NCI-H2227 (cell line): ENCODE measurements at regions not wholly inside any gene's neighbourhood (a gene's known extent, or its start where the extent isn't known, plus 50 kb on each side); places are given as distances from the start of the nearest gene placed in this dataset.

Experiments used
- DNase-seq: peaks from one replicate; lab custom pipeline; 2025; ENCODE audit not compliant: unreplicated experiment; lab: John Stamatoyannopoulos, UW

- DNase-seq = no peak
Measured at GRCh38 chr2:3000968-3001367, 376.6 kb downstream of the EIPR1 start.

DNA sequence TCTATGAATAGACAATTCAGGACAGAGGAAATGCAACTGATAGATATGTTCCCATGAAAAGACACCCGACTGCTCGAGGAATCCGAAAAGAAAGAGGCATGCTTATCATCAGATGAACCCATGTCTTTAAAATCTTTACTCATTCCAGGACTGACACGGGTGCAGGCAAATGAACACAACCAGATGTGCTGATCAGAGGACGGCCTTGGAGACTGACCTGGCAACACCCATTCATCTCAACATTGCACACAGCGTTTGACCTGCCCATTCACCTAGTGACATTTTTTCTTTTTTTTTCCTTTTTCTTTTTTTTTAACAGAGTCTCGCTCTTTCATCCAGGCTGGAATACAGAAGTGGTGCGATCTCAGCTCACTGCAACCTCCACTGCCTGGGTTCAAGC lies 377.5 kb downstream of the EIPR1 start:
- no peak for DNase-seq

- no peak for DNase-seq
Measured at GRCh38 chr2:2998971-2999370, 378.6 kb downstream of the EIPR1 start.

GRCh38 chr2:2993172-2993692 lies 384.4 kb downstream of the EIPR1 start:
- DNase-seq = no peak

- no peak for DNase-seq
Measured at GRCh38 chr2:2992634-2993033, 385.0 kb downstream of the EIPR1 start.

DNA sequence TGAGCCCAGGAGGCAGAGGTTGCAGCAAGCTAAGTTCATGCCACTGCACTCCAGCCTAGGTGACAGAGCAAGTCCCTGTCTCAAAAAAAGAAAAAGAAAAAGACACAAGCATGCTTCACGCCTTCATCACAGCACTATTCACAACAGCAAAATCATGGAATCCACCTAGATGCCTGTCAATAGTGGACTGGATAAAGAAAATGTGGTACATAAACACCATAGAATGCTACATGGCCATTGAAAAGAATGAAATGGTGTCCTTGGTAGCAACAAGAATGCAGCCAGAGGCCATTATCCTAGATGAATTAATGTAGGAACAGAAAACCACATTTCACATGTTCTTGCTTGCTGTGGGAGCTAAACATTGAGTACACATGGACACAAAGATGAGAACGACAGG lies 392.6 kb downstream of the EIPR1 start:
- DNase-seq = no peak

- no peak for DNase-seq
Measured at GRCh38 chr2:2981000-2981399, 396.6 kb downstream of the EIPR1 start.

DNA sequence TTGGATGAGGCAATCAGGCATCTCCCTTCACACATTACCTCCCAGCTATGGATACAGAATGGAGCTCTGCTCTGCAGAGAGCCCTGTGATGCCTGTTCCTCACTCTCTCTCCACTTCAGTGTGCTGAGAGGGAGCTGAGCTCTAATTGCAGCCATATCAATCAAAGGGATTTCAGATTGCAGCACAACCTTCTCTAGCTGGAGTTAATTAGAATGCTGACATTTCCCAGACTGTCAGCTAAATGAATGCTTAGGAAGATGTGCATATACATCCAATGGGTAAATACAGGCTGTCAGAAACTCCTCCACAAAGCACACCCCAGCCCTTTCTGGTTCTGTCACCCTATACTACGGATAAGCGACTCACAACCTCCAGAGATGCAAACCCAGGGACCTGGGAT lies 402.6 kb downstream of the EIPR1 start:
- DNase-seq = peak; percentile 35

GRCh38 chr2:2960441-2961133 lies 417.0 kb downstream of the EIPR1 start:
- peak; percentile 8 for DNase-seq

GRCh38 chr2:2950403-2950952 lies 427.1 kb downstream of the EIPR1 start:
- DNase-seq = no peak

DNA sequence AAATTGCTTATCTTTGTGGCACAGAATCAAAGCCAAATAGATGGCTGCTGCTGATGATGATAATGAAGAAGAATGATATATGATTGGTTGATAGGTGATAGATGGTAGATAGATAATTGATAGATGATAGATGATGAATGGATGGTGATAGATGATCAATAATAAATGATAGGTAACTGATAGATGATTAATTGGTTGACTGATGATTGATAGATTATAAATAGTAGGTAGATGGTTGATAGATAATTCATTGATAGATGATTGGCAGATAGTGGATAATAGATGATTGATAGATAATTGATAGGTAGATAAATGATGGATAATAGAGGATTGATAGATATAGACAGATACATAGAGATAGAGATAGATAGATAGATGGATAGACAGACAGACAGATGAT lies 430.2 kb downstream of the EIPR1 start:
- no peak for DNase-seq

DNA sequence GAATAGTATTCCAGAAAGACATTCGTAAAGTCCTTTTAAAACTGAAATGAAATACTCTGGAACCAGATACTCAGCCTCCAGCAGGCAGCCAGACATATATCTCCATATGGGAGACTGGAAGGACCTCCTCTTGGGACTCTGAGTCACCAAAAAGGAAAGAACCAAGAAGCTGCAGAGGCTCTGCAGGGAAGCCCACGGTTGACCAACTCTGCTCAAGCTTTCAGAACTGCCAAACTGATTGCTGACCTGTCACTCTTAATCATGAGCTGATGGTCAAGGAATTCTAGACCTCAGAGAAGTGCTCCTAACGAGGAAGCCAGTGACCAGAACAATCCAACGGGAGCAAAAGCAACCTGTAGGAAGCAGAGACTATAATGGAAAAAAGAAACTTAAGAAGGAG lies 434.7 kb downstream of the EIPR1 start:
- no peak for DNase-seq

- DNase-seq = no peak
Measured at GRCh38 chr2:2942225-2942624, 435.4 kb downstream of the EIPR1 start.

DNA sequence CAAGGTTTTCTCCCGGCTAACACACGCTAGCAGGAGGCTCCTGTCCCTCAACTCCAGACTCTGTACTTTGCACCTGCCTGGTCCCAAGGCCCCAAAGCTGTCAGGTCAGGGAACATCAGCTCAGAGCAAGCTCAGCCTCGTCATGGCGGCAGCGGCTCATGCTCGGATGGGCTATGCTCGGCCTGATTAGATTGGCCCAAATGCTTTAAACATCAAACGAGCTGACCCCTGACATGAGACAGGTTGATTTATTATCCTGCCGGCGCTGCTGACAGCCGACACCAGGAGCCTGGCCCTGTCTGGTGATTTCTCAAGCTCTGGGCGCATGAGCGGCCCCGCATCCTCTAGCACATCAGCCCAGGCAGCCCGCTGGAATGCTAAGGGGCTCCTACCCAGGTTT lies 436.4 kb downstream of the EIPR1 start:
- DNase-seq = peak; percentile 70

DNA sequence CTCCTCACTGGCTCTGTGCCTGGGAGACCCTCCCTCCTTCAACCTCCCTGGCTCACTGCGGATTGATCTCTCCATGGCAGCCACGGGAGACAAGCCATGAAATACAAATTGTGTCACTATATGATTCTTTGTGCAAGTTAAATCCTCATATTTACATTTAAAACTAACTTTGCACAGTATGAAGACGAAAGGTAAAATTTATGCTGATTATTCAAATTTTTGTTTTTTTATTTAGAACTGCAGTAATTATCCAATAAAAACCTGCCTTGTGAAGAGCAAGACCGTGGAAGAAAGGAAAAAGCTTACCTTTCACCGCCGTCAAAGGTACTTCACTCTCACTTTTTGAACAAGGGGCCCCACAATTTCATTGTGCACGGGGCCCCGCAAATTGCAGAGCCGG lies 436.9 kb downstream of the EIPR1 start:
- DNase-seq = no peak

GRCh38 chr2:2940061-2940460 lies 437.6 kb downstream of the EIPR1 start:
- DNase-seq = no peak

DNA sequence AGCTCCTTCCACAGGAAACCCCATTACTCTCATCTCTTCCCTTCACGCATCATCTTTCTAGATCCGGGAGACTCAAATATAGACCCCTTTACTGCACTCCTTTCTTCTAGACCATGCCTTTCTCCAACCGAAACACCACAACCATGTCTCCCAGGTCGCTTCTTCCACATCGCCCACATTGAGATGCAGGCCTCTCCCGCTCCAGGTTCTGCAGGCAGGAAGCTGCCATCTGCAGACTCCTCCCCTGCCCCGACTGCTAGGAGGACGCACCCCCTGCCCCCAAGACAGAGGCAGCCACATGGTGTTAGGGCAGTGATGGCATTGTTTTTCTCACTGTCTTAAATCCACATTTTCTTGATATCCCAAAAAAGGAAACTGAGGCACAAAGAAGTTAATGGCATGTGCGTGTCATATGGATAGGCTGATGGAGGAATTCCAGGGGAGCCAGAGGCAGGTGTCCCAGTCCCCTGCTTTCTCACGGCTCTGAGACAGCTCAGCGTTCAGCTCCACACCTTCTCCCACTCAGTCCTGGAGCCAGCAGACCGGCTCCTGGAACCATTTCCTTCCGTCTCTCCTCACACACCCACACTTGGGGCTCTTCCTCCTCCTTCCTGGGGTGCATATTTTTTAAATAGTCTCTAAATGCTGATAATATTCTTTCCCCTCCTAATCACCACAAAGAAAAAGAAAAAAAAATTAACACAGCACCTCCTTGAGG lies 438.4 kb downstream of the EIPR1 start:
- DNase-seq = no peak

GRCh38 chr2:2938481-2938880 lies 439.1 kb downstream of the EIPR1 start:
- no peak for DNase-seq

- DNase-seq = no peak
Measured at GRCh38 chr2:2935445-2936149, 442.0 kb downstream of the EIPR1 start.

DNA sequence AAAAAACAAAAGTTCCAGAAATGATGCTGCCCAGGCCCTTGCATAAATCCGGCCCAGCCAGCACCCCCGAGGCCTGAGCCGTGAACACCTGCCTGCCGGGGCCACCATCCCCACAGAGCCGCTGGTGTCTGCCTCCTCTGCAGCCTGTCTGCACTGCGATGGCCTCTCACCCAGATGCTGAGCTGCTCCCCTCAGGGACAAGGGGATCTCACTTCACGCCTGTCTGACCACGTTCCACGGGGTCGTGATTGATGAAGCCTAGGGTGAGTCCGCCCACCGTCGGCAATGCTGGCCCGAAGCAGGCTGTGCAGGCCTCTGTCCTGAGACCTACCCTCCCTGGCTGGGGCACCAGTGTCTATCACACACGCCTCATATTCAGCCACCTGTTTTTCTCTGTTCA lies 444.2 kb downstream of the EIPR1 start:
- DNase-seq = no peak

- DNase-seq = no peak
Measured at GRCh38 chr2:2932692-2933305, 444.8 kb downstream of the EIPR1 start.
